PFSK-1 (cell line): ENCODE measurements at regions not wholly inside any gene's neighbourhood (a gene's known extent, or its start where the extent isn't known, plus 50 kb on each side); places are given as distances from the start of the nearest gene placed in this dataset.

Source experiments
- FOXP2 ChIP-seq: optimal IDR thresholded peaks from 2 replicates; pipeline ENCODE3; 2011; ENCODE audit warnings: borderline replicate concordance, control low read depth, inconsistent platforms; ENCODE audit not compliant: insufficient read depth; ENCODE audit errors: extremely low read length, extremely low read depth
- POLR2AphosphoS5 ChIP-seq: IDR thresholded peaks from 2 replicates; pipeline ENCODE4 v1.6.1; 2012; ENCODE audit warnings: low read depth, mild to moderate bottlenecking, control low read depth, low read length, moderate library complexity
- REST ChIP-seq, 2 experiments: IDR thresholded peaks; 2 replicates each; pipeline versions ENCODE4 v1.6.1 to v1.8.0; 2011 to 2012; ENCODE audit warnings: low read depth in 2 of 2, low read length in 2 of 2, control low read depth in 1 of 2, inconsistent platforms in 1 of 2, mild to moderate bottlenecking in 1 of 2, moderate library complexity in 1 of 2; ENCODE audit not compliant: insufficient read depth in 1 of 2
- SIN3A ChIP-seq: IDR thresholded peaks from 2 replicates; pipeline ENCODE4 v1.6.1; 2012; ENCODE audit warnings: mild to moderate bottlenecking, low read length, moderate library complexity, borderline replicate concordance; ENCODE audit not compliant: insufficient read depth
- TAF1 ChIP-seq: IDR thresholded peaks from 2 replicates; pipeline ENCODE4 v1.6.1; 2012; ENCODE audit warnings: low read length, control low read depth, borderline replicate concordance; ENCODE audit not compliant: insufficient read depth

- TF ChIP-seq TAF1 (no peak), REST (IDR thresholded peaks at IDR 0.05; ENCODE audit: insufficient read depth in 1 of 2, low read depth in 2 of 2, low read length in 2 of 2) (no peak), POLR2AphosphoS5 (no peak), FOXP2 (no peak), SIN3A (no peak)
Observed at GRCh38 chr5:164801910-164802309, 1296.5 kb downstream of the MAT2B start.

DNA sequence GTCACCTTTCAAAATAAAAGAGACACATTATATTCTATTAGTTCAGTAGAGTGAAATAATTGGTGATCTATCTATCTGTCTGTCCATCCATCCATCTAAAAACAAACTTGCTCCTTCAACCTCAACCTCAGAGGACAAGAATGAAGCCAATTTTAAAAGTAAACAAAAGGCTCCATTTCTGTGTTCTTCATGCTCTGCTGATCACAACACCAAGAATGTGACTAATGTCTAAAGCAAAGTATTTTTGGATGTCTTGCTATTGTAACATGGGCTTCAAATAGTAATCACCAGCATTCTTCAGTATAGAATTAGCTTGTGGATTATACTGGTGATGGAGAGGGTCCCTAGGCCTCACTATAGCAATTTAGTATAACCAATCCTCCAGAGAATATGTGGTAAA lies 1304.4 kb downstream of the MAT2B start:
- TF ChIP-seq SIN3A, result no peak
- no peak for TF ChIP-seq POLR2AphosphoS5
- TF ChIP-seq REST (IDR thresholded peaks at IDR 0.05; ENCODE audit: insufficient read depth in 1 of 2, low read depth in 2 of 2, low read length in 2 of 2), result no peak
- TF ChIP-seq FOXP2, result no peak
- TF ChIP-seq TAF1, result no peak

DNA sequence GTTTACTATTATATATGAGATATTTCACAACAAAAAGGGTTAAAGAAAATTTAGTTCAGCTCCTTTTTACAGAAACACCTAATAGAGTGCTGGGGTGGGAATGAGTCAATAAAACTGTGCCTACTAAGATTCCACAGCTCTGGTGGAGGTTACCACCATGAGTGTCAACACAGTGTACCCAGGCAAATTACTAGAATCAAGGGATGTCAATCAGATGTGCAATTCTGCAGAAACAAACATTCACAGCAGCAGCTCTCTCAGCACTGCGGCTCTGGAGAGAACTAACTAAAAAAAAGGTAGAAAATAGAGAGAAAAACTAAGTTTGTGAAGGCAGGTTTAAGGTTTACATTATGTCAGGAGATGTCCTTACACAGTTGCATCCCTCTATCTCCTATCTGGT lies 1313.0 kb downstream of the MAT2B start:
- no peak for TF ChIP-seq TAF1
- TF ChIP-seq REST (IDR thresholded peaks at IDR 0.05; ENCODE audit: insufficient read depth in 1 of 2, low read depth in 2 of 2, low read length in 2 of 2), result no peak
- TF ChIP-seq FOXP2, result no peak
- no peak for TF ChIP-seq POLR2AphosphoS5
- no peak for TF ChIP-seq SIN3A

GRCh38 chr5:164824671-164825070 lies 1319.3 kb downstream of the MAT2B start:
- TF ChIP-seq FOXP2 (no peak), POLR2AphosphoS5 (no peak), REST (IDR thresholded peaks at IDR 0.05; ENCODE audit: insufficient read depth in 1 of 2, low read depth in 2 of 2, low read length in 2 of 2) (no peak), TAF1 (no peak)

GRCh38 chr5:164832516-164832915 lies 1327.1 kb downstream of the MAT2B start:
- no peak for TF ChIP-seq SIN3A
- no peak for TF ChIP-seq REST (IDR thresholded peaks at IDR 0.05; ENCODE audit: insufficient read depth in 1 of 2, low read depth in 2 of 2, low read length in 2 of 2)
- TF ChIP-seq FOXP2, result no peak
- no peak for TF ChIP-seq POLR2AphosphoS5
- TF ChIP-seq TAF1, result no peak
